ENCODE measurements at regions not wholly inside any gene's neighbourhood (a gene's known extent, or its start where the extent isn't known, plus 50 kb on each side); places are given as distances from the start of the nearest gene placed in this dataset.

DNA sequence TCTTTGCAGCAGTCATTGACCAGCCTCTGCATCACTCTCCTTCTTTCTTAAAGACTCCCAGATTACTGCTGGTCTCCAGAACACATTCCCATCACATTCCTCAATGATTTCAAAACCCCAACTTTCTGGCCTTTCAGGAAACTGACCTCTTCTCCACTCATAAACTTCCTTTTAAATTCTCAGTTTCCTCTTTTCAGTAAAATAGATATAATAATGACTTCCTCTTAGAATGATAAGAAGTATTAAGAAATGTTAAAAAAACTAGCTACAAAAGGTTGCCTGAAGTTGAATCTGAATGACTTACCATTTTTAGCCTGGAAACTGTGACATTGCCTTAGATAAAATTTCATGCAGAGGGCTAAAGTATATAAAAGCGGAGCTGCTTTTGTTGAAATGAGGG is 239.3 kb downstream of the OGFRL1 start:
- H3K9me3 Mint-ChIP-seq, result peaks cover 4% of the 10 kb centered on the region
- no peak overlapping the region for H3K27ac Mint-ChIP-seq
- TF ChIP-seq, protein P1, sequence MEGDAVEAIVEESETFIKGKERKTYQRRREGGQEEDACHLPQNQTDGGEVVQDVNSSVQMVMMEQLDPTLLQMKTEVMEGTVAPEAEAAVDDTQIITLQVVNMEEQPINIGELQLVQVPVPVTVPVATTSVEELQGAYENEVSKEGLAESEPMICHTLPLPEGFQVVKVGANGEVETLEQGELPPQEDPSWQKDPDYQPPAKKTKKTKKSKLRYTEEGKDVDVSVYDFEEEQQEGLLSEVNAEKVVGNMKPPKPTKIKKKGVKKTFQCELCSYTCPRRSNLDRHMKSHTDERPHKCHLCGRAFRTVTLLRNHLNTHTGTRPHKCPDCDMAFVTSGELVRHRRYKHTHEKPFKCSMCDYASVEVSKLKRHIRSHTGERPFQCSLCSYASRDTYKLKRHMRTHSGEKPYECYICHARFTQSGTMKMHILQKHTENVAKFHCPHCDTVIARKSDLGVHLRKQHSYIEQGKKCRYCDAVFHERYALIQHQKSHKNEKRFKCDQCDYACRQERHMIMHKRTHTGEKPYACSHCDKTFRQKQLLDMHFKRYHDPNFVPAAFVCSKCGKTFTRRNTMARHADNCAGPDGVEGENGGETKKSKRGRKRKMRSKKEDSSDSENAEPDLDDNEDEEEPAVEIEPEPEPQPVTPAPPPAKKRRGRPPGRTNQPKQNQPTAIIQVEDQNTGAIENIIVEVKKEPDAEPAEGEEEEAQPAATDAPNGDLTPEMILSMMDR (conservative IDR thresholded peaks at IDR 0.05), result no peak
- no peak for DNase-seq (ENCODE audit: extremely low spot score, unreplicated experiment)
- no peak overlapping the region for H3K4me3 Mint-ChIP-seq
- H3K36me3 Mint-ChIP-seq, result no peaks in the 10 kb centered on the region
- no peaks in the 10 kb centered on the region for H3K27me3 Mint-ChIP-seq
- peaks cover 13% of the 10 kb centered on the region for H3K4me1 Mint-ChIP-seq (ENCODE audit: unreplicated experiment)

DNA sequence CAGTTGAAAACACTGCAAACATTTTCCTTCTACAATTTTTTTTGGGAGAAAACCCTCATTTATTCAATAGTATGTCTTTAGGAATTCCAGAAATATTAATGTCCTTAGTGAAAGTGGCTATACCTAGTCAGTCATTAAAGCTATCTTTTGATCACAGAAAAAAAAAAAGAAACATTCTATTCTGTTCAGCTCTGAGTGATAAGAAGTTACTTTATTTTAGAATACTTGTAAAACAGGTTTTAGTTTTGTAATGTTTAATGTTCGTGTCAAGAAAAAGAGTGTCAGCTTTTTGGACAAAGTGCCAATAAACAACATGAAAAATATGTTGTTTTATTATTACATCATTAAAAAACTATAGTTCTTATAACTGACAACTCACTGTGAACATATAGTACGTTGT is 240.4 kb downstream of the OGFRL1 start:
- TF ChIP-seq, protein P1 (conservative IDR thresholded peaks at IDR 0.05), result no peak
- Mint-ChIP-seq H3K36me3 (no peaks in the 10 kb centered on the region), H3K4me1 (ENCODE audit: unreplicated experiment) (peaks cover 13% of the 10 kb centered on the region)

DNA sequence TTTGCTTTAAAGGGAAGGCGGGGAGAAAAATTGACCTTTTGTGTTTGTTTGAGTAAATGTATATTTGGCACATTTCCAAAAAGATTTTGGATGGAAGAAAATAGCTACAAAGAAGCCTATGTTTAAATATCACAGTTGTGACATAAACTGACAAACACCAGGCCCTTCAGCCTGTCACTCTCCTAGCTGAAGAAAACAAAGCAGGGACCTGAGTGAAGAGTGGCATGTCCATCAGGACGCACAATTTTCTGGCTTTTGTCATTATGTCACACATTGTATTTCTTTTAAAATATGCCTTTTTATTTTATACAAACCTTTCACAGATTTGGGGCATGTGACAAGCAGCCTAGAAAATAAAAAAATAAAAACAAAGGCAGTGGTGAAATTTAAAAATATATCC is 241.2 kb downstream of the OGFRL1 start:
- peaks cover 13% of the 10 kb centered on the region for H3K4me1 Mint-ChIP-seq (ENCODE audit: unreplicated experiment)
- H3K36me3 Mint-ChIP-seq, result no peaks in the 10 kb centered on the region
- no peak overlapping the region for H3K4me3 Mint-ChIP-seq
- H3K27ac Mint-ChIP-seq, result no peak overlapping the region
- no peak for DNase-seq (ENCODE audit: extremely low spot score, unreplicated experiment)
- H3K27me3 Mint-ChIP-seq, result no peaks in the 10 kb centered on the region
- peaks cover 4% of the 10 kb centered on the region for H3K9me3 Mint-ChIP-seq
- TF ChIP-seq, protein P1 (conservative IDR thresholded peaks at IDR 0.05), result no peak

More for the DNA sequence above, 240.4 kb downstream of the OGFRL1 start:
- Mint-ChIP-seq H3K9me3 (peaks cover 4% of the 10 kb centered on the region), H3K4me3 (no peak overlapping the region), H3K27ac (no peak overlapping the region), H3K27me3 (no peaks in the 10 kb centered on the region)
- no peak for DNase-seq (ENCODE audit: extremely low spot score, unreplicated experiment)

DNA sequence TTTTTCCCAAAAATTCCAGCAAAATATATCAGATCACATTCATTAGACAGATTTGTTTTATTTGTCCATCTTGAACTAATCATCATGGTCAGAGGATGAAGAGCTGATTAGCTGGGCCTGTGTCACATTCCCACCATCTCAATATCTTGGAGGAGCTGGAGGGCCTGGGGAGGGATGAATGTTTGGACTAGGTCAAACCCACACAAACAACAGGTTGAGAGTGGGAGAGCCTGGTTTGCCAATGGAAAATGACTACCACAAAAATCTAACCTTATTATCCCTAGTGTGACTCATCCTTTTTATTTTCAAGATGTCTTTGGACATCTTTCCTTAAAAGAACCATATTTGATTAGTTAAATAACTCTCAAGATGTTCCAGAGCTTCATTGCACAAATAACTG is 242.4 kb downstream of the OGFRL1 start:
- TF ChIP-seq, protein P1 (conservative IDR thresholded peaks at IDR 0.05), result no peak
- Mint-ChIP-seq H3K27me3 (no peaks in the 10 kb centered on the region), H3K4me3 (no peak overlapping the region), H3K36me3 (no peaks in the 10 kb centered on the region), H3K27ac (no peak overlapping the region), H3K4me1 (ENCODE audit: unreplicated experiment) (peaks cover 13% of the 10 kb centered on the region), H3K9me3 (peaks cover 4% of the 10 kb centered on the region)
- no peak for DNase-seq (ENCODE audit: extremely low spot score, unreplicated experiment)

DNA sequence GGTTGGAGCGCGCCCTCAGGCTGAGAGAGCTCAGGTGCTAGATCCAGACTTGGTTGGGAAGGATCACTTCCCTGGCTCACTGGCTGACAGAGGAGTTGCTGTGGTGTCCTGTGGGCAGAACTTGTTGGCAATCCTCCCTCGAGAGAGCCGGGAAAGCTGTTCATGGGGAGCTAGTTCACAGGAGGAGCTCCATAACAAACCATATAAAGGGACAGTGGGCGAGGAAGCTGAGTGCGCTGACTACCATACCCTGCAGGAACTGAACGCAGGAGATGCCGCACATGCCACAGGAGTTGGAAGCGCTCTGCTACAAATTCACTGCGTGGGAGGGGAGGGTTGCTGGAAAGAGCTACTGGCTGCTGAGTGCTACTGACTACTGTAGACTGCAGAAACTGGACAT is 243.2 kb downstream of the OGFRL1 start:
- no peak for DNase-seq (ENCODE audit: extremely low spot score, unreplicated experiment)
- TF ChIP-seq, protein P1 (conservative IDR thresholded peaks at IDR 0.05), result no peak
- Mint-ChIP-seq H3K9me3 (peaks cover 4% of the 10 kb centered on the region), H3K4me1 (ENCODE audit: unreplicated experiment) (peaks cover 13% of the 10 kb centered on the region), H3K27ac (no peak overlapping the region), H3K27me3 (no peaks in the 10 kb centered on the region), H3K36me3 (no peaks in the 10 kb centered on the region), H3K4me3 (no peak overlapping the region)

DNA sequence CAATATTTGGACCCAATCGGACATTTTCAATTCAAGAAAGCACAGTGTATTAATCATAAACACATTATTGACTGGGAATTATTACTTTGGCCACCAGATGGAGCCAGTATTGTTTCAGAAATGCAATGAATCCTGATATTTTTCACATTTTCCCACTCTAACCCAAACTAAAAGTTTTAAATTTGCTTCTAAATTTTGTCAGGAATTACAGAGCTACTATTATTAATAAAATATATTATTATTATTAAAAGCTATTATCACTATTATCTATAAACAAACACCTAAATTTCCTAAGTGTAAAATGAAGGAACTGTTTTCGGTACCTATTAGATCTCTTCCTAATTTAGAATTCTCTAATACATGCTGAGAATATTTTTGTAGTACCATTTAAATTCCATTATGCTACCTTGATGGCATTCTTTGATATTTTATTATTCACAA is 245.3 kb downstream of the OGFRL1 start:
- no peak overlapping the region for H3K27ac Mint-ChIP-seq

More for the DNA sequence above, 245.3 kb downstream of the OGFRL1 start:
- no peak overlapping the region for H3K4me3 Mint-ChIP-seq
- peaks cover 5% of the 10 kb centered on the region for H3K4me1 Mint-ChIP-seq (ENCODE audit: unreplicated experiment)
- no peaks in the 10 kb centered on the region for H3K27me3 Mint-ChIP-seq
- DNase-seq (ENCODE audit: extremely low spot score, unreplicated experiment), result no peak
- H3K36me3 Mint-ChIP-seq, result no peaks in the 10 kb centered on the region
- TF ChIP-seq, protein P1 (conservative IDR thresholded peaks at IDR 0.05), result peak; percentile 88
- H3K9me3 Mint-ChIP-seq, result no peaks in the 10 kb centered on the region

Data from type B pancreatic cell (in vitro differentiated cells).